ENCODE measurements at regions not wholly inside any gene's neighbourhood (a gene's known extent, or its start where the extent isn't known, plus 50 kb on each side); places are given as distances from the start of the nearest gene placed in this dataset.
"Not testable (repeated sequence)": the region's sequence is repeated elsewhere in the genome, so short reads cannot be mapped to it uniquely, and the experiment has no call there.

DNA sequence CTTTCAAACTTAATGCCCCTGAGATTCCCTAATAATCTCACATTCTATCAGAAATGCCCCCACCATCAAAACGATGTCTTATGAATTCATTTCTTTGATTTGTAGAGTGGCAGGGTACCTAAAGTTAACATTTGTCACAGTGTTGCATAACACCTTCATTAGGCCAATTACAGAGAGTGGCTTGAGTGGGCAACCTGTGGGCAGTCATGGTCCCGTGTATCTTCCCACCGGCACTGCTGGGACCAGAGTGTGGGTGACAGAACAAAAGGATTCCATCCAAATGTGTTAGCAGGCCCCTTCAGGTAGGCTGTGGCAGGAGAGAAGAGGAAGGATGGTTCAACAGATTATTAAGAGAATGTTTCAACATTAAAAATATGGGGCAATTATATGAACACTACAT is 788.8 kb upstream of the TPTE start:
- not testable (repeated sequence) for H3K4me2 ChIP-seq (ENCODE audit: low read length); H3K4me1 ChIP-seq (ENCODE audit: control insufficient read depth, low read length); H3K27me3 ChIP-seq (ENCODE audit: control insufficient read depth, low read length); H4K20me1 ChIP-seq (ENCODE audit: control insufficient read depth, insufficient read depth, low read depth, low read length); H3F3A ChIP-seq (ENCODE audit: control insufficient read depth, insufficient read depth); H3K36me3 ChIP-seq (ENCODE audit: control insufficient read depth, low read length); H3K4me3 ChIP-seq (ENCODE audit: low read length); H3K9me2 ChIP-seq (replicated peaks; ENCODE audit: control insufficient read depth, low read length); H3K79me2 ChIP-seq (ENCODE audit: control insufficient read depth, low read length); H3K27ac ChIP-seq (ENCODE audit: low read depth, low read length)
- peaks cover 57% of the 10 kb centered on the region; the same call in 1 of the 2 replicates for H3K9me3 ChIP-seq (ENCODE audit: control insufficient read depth, insufficient read depth, low read length)

DNA sequence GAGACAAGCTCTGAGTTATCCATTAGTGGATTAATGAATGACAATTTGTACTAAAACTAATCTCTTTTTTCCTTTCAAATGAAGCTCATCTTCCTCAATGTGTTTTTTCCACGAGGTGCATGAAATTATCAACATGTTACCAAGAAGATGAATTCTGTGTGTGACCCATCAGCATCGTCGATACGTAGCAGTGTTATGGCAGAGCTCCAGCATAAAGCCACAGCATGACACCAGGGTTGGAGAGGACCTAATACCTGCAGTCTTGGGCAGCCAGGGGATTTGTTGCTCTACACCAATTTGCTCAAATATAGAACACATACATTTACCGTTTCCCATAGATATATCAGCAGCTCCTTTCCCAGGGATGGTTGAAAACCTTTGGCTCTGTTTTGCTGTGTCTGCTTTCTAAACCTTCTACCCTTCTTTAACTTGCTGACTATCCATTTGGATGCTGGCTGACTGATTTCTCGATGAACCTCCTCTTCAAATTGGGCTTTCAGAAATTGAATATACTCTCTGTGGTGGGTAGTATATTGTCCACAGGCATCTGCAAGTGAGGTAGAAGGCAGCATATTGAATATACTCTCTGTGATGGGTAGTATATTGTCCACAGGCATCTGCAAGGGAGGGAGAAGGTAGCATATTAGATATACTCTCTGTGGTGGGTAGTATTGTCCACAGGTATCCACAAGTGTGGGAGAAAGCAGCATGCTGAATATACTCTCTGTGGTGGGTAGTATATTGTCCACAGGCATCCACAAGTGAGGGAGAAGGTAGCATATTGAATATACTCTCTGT is 787.4 kb upstream of the TPTE start:
- H3K9me2 ChIP-seq (replicated peaks; ENCODE audit: control insufficient read depth, low read length); H4K20me1 ChIP-seq (ENCODE audit: control insufficient read depth, insufficient read depth, low read depth, low read length); H3K79me2 ChIP-seq (ENCODE audit: control insufficient read depth, low read length); H3K36me3 ChIP-seq (ENCODE audit: control insufficient read depth, low read length); H3F3A ChIP-seq (ENCODE audit: control insufficient read depth, insufficient read depth); H3K4me1 ChIP-seq (ENCODE audit: control insufficient read depth, low read length); H3K27me3 ChIP-seq (ENCODE audit: control insufficient read depth, low read length); H3K27ac ChIP-seq (ENCODE audit: low read depth, low read length); H3K4me3 ChIP-seq (ENCODE audit: low read length); H3K4me2 ChIP-seq (ENCODE audit: low read length): not testable (repeated sequence)
- peaks cover 55% of the 10 kb centered on the region; the same call in 1 of the 2 replicates for H3K9me3 ChIP-seq (ENCODE audit: control insufficient read depth, insufficient read depth, low read length)

DNA sequence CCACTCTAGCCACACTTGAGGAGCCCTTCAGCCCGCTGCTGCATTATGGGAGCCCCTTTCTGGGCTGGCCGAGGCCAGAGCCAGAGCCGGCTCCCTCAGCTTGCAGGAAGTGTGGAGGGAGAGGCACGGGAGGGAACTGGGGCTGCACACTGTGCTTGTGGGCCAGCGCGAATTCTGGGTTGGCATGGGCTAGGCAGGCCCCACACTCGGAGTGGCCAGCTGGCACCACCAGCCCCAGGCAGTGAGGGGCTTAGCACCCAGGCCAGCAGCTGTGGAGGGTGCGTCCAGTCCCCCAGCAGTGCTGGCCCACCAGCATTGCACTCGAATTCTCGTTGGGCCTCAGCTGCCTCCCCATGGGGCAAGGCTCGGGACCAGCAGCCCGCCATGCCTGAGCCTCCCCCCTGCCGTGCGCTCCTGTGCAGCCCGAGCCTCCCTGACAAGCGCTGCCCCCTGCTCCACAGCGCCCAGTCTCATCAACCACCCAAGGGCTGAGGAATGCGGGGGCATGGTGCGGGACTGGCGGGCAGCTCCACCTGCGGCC is 785.9 kb upstream of the TPTE start:
- H4K20me1 ChIP-seq (ENCODE audit: control insufficient read depth, insufficient read depth, low read depth, low read length), result no peaks in the 10 kb centered on the region
- TF ChIP-seq EZH2phosphoT487 (IDR thresholded peaks at IDR 0.05; ENCODE audit: borderline replicate concordance, low read length), result no peak
- TF ChIP-seq, protein P1, sequence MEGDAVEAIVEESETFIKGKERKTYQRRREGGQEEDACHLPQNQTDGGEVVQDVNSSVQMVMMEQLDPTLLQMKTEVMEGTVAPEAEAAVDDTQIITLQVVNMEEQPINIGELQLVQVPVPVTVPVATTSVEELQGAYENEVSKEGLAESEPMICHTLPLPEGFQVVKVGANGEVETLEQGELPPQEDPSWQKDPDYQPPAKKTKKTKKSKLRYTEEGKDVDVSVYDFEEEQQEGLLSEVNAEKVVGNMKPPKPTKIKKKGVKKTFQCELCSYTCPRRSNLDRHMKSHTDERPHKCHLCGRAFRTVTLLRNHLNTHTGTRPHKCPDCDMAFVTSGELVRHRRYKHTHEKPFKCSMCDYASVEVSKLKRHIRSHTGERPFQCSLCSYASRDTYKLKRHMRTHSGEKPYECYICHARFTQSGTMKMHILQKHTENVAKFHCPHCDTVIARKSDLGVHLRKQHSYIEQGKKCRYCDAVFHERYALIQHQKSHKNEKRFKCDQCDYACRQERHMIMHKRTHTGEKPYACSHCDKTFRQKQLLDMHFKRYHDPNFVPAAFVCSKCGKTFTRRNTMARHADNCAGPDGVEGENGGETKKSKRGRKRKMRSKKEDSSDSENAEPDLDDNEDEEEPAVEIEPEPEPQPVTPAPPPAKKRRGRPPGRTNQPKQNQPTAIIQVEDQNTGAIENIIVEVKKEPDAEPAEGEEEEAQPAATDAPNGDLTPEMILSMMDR (IDR thresholded peaks at IDR 0.05; ENCODE audit: low read depth, low read length, poor library complexity, severe bottlenecking), result no peak
- no peaks in the 10 kb centered on the region for H3K27me3 ChIP-seq (ENCODE audit: control insufficient read depth, low read length)
- no peaks in the 10 kb centered on the region for H3F3A ChIP-seq (ENCODE audit: control insufficient read depth, insufficient read depth)
- no peaks in the 10 kb centered on the region for H3K4me1 ChIP-seq (ENCODE audit: control insufficient read depth, low read length)
- no peaks in the 10 kb centered on the region for H3K79me2 ChIP-seq (ENCODE audit: control insufficient read depth, low read length)
- H3K4me2 ChIP-seq (ENCODE audit: low read length), result no peak overlapping the region
- H3K9me2 ChIP-seq (replicated peaks; ENCODE audit: control insufficient read depth, low read length), result no peaks in the 10 kb centered on the region
- H3K4me3 ChIP-seq (ENCODE audit: low read length), result no peak overlapping the region
- H3K9me3 ChIP-seq (ENCODE audit: control insufficient read depth, insufficient read depth, low read length), result peaks cover 62% of the 10 kb centered on the region; the same call in 1 of the 2 replicates
- H3K36me3 ChIP-seq (ENCODE audit: control insufficient read depth, low read length), result no peaks in the 10 kb centered on the region
- H3K27ac ChIP-seq (ENCODE audit: low read depth, low read length), result no peak overlapping the region

DNA sequence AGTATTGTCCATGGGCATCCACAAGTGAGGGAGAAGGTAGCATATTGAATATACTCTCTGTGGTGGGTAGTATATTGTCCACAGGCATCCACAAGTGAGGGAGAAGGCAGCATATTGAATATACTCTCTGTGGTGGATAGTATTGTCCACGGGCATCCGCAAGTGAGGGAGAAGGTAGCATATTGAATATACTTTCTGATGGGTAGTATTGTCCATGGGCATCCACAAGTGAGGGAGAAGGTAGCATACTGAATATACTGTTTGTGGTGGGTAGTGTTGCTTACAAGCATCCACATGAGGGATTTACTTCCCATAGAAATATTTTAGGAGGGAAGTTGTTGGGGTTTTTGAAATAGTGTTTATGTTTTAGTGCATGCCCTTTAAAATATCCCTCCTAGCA is 784.1 kb upstream of the TPTE start:
- H3K27me3 ChIP-seq (ENCODE audit: control insufficient read depth, low read length); H3K27ac ChIP-seq (ENCODE audit: low read depth, low read length); H4K20me1 ChIP-seq (ENCODE audit: control insufficient read depth, insufficient read depth, low read depth, low read length); H3K79me2 ChIP-seq (ENCODE audit: control insufficient read depth, low read length); H3K4me1 ChIP-seq (ENCODE audit: control insufficient read depth, low read length); H3K4me3 ChIP-seq (ENCODE audit: low read length); H3K36me3 ChIP-seq (ENCODE audit: control insufficient read depth, low read length); H3K9me2 ChIP-seq (replicated peaks; ENCODE audit: control insufficient read depth, low read length); H3K4me2 ChIP-seq (ENCODE audit: low read length); H3F3A ChIP-seq (ENCODE audit: control insufficient read depth, insufficient read depth): not testable (repeated sequence)
- peaks cover 59% of the 10 kb centered on the region; the same call in 1 of the 2 replicates for H3K9me3 ChIP-seq (ENCODE audit: control insufficient read depth, insufficient read depth, low read length)

DNA sequence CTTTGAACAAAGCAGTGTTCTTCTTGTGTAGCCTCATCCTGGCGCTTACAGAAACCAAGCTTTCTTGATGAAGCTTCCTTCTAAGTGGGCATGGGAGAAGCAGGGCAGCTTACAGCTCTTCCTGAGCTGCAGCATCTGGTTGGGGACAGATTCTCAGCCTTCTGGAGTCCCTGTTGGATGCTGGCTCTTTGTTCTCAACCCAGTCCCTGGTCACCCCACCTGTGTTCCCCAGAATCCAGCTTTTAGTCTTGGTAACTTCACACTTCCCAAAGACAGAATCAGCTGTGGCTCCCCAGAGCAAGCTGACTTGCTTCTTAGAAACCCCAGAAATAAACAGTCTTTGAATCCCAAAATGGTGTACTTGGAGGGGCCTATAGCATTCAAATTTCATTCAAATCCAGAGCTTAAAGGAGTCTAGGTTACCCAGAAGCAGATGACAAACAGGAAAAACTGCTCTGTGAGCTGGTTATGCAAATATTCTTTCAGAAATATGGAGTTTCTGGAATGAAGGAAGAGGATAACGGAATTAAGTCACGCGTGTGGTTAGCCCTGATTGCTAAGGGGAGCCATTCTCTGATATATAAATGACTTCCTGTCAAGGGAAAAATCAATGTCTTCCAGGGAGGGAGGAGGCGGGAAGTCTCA is 783.4 kb upstream of the TPTE start:
- H3K9me3 ChIP-seq (ENCODE audit: control insufficient read depth, insufficient read depth, low read length), result peaks cover 55% of the 10 kb centered on the region; the same call in 1 of the 2 replicates
- H3K36me3 ChIP-seq (ENCODE audit: control insufficient read depth, low read length); H3K9me2 ChIP-seq (replicated peaks; ENCODE audit: control insufficient read depth, low read length): not testable (repeated sequence)

More for the DNA sequence above, 783.4 kb upstream of the TPTE start:
- H3K4me3 ChIP-seq (ENCODE audit: low read length); H4K20me1 ChIP-seq (ENCODE audit: control insufficient read depth, insufficient read depth, low read depth, low read length); H3F3A ChIP-seq (ENCODE audit: control insufficient read depth, insufficient read depth); H3K27me3 ChIP-seq (ENCODE audit: control insufficient read depth, low read length); H3K4me2 ChIP-seq (ENCODE audit: low read length); H3K79me2 ChIP-seq (ENCODE audit: control insufficient read depth, low read length); H3K27ac ChIP-seq (ENCODE audit: low read depth, low read length); H3K4me1 ChIP-seq (ENCODE audit: control insufficient read depth, low read length): not testable (repeated sequence)

Data from DOHH2 (cell line).